Epithelial cell of esophagus (primary cell): ENCODE measurements at regions not wholly inside any gene's neighbourhood (a gene's known extent, or its start where the extent isn't known, plus 50 kb on each side); places are given as distances from the start of the nearest gene placed in this dataset.

Source experiments
- DNase-seq: peaks from one replicate; pipeline ENCODE4 v3.0.0; 2010; ENCODE audit warnings: low read depth
- H3K4me3 ChIP-seq: 2 replicates; pipeline ENCODE4 v1.5.1; 2011; ENCODE audit warnings: mild to moderate bottlenecking, low read length, control low read depth
- CTCF ChIP-seq: IDR thresholded peaks from 2 replicates; pipeline ENCODE4 v1.5.1; 2011; ENCODE audit warnings: low read depth, mild to moderate bottlenecking, low read length, control low read depth, inconsistent platforms; ENCODE audit not compliant: insufficient read depth; ENCODE audit errors: missing control alignments

GRCh38 chr6:40276141-40276540 is 311.0 kb downstream of the LRFN2 start:
- no peak for DNase-seq
- no peak overlapping the region for H3K4me3 ChIP-seq
- TF ChIP-seq CTCF: no peak

GRCh38 chr6:40274058-40274457 is 313.1 kb downstream of the LRFN2 start:
- no peak for DNase-seq
- H3K4me3 ChIP-seq: no peak overlapping the region
- TF ChIP-seq CTCF: no peak

DNA sequence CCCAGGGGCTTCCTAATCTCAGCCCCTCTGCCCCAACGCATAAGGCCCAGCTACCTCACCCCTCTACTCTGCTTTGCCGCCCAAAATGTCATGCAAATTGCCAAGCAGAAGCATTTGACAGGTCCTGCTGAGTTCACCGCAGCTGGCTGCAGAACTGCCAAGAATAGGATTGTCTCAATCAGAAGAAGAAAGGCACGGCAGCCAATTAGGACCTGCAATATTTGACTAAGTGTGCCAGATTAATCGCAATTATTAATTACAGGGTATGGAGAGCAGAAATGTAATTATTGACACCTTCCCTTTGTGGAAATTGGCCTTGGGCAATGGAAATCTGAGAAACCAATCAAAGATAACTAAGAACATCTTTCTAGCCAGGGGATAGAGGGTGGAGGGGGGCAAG is 318.6 kb downstream of the LRFN2 start:
- no peak overlapping the region for H3K4me3 ChIP-seq
- no peak for DNase-seq
- no peak for TF ChIP-seq CTCF

DNA sequence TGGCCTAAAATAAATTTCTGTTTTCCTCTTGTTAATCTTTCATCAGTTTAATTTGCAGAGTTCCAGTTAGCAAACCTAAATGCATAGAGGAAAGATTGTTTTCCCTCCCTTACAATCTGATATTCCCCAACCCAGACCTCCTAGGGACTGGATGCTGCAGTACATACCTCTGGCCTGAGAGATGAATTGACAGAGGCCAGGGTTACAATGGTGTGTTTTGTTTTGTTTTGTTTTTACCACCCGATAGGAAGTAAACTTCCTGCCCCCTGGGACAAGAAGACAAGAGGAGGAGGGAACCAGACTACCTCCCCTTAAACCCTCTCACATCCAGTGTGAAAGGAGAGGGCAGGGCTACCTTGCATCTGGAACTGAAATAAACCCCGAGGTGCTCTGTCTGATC is 319.0 kb downstream of the LRFN2 start:
- TF ChIP-seq CTCF: no peak
- no peak overlapping the region for H3K4me3 ChIP-seq
- no peak for DNase-seq

DNA sequence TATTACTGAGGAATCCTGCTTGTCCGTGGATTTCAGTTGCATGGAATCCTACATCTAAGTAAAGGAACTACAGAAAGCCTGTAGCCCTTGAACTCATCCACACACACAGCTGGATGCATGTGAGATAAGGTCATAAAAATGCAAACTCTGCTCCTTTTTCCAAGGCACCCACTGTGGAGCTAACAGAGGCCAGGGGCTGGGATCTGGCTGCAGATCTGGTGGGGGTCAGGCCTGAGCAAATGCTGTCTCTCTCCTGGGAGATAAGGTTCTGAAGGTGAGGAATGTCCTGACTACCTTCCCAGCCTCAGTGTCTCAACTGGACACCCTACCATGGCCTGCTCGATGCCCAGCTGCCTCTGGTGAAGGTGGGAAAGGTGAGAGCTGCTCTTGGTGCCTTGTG is 321.5 kb downstream of the LRFN2 start:
- no peak for TF ChIP-seq CTCF

DNA sequence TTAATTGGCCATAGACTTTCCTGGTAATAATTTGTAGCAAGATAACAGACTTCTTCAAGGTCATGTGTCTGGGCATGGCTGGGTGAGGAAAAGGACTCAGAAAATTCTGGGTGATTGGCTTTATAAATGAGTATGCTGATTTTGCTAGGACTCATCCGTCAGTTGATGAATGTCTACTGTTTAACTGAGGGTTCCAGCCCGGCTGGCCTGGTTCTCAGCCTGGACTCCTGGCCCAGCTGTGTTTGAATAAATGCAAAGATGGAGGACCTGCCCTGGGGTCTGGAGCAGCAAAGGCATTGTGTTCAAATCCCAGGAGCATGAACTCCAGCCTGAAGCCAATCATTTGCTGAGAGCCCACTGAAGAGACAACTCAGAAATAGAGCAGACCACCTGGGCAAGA is 323.2 kb downstream of the LRFN2 start:
- TF ChIP-seq CTCF: no peak
- H3K4me3 ChIP-seq: no peak overlapping the region
- no peak for DNase-seq

More for the DNA sequence above, 321.5 kb downstream of the LRFN2 start:
- H3K4me3 ChIP-seq: no peak overlapping the region
- no peak for DNase-seq

GRCh38 chr6:40262363-40262762 is 324.8 kb downstream of the LRFN2 start:
- no peak overlapping the region for H3K4me3 ChIP-seq
- TF ChIP-seq CTCF: no peak
- DNase-seq: no peak
